GM18520 (cell line): ENCODE measurements at regions not wholly inside any gene's neighbourhood (a gene's known extent, or its start where the extent isn't known, plus 50 kb on each side); places are given as distances from the start of the nearest gene placed in this dataset.
"Not testable (repeated sequence)": the region's sequence is repeated elsewhere in the genome, so short reads cannot be mapped to it uniquely, and the experiment has no call there.

Experiments used
- ATAC-seq: cut with Tn5 transposase; IDR thresholded peaks from one replicate; pipeline ENCODE4 v1.9.1; 2021; ENCODE audit not compliant: unreplicated experiment

DNA sequence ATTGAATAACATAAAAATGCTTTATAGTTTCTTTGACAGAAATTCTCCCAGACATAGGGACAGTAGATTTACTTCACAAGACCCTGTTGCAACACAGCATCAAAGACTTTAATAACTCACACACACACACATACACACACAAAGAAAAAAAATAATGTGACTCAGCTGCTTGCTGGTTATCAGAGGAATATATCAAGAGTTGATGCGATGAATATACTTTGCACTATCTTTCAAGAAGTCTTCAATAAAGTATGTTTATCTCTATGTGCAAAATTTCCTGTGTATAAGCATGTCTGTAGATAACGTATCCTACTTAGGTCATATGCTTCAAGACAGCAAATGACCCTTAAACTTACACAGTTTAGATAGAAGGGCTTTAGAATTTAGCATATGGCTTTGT, 243.1 kb downstream of the ARL4A start:
- no peak for ATAC-seq

DNA sequence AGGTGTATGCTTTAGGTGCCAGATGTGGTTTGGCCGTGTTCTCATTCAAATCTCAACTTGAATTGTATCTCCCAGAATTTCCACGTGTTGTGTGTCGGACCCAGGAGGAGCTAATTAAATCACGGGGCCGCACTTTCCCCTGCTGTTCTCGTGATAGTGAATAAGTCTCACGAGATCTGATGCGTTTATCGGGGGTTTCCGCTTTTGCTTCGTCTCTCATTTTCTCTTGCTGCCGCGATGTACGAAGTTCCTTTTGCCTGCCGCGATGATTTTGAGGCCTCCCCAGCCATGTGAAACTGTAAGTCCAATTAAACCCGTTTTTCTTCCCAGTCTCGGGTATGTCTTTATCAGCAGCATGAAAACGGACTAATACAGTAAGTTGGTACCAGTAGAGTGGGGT, 244.0 kb downstream of the ARL4A start:
- ATAC-seq, result not testable (repeated sequence)

DNA sequence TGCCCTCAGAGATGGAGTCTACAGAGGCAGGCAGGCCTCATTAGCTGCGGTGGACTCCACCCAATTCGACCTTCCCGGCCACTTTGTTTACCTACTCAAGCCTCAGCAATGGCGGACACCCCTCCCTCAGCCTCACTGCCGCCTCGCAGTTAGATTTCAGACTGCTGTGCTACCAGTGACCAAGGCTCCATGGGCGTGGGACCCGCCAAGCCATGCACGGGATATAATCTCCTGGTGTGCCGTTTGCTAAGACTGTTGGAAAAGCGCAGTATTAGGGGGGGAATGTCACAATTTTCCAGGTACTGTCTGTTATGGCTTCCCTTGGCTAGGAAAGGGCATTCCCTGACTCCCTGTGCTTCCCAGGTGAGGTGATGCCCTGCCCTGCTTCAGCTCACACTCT, 252.3 kb downstream of the ARL4A start:
- no peak for ATAC-seq

DNA sequence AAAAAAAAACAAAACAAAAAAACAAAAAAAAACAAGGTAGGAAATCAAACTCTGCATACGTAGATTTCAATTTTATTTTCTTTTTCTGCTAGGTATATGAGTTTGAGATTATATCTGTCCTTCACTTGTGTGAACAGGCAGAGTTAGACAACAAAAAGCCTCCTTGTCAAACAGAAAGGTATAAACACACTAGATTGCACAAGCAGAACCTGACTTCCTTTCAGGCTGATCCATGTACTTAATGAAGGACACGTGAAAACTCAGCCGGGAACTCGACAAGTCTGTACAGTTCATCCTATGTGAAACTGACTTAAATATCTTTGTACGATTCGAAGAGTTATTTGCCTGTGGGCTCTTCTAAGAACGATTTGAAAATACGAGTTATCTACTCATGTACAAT, 254.1 kb downstream of the ARL4A start:
- ATAC-seq, result no peak

DNA sequence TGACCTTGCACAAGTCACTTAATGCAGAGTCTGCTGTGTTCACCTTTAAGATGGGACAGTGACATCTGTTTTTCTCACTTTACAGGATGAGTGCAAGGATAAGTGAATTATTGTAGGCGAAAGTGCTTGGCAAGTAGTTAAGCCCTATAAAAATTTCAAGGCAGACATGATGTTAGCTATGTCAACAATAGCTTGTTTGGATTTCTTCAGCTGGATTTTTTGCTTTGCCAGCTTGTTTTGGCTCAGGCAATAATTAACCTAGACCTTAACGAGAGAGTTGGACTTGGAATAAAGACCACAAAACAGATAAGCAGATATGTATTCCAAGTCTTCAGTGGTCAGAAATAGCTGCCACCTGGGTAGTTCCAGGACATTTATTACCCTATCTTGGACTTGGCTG, 255.2 kb downstream of the ARL4A start:
- ATAC-seq, result no peak

DNA sequence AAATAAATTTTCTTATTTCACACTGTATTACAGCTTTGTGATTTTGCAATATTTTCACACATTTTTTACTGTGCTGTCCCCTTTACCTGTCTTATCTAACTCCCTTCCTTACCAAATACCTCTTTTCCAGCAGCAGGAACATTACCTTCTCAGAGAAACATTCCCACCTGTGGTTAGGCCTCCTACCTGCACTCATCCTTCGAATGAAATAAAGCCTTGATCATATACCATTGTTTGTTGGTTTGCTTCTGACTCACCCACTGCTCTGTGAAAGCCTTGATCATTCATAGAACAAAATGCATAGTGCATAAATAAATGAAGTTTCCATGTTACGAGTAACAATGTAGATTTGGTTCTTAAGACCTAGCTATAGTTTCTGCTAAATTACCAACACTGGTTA, 256.3 kb downstream of the ARL4A start:
- no peak for ATAC-seq

DNA sequence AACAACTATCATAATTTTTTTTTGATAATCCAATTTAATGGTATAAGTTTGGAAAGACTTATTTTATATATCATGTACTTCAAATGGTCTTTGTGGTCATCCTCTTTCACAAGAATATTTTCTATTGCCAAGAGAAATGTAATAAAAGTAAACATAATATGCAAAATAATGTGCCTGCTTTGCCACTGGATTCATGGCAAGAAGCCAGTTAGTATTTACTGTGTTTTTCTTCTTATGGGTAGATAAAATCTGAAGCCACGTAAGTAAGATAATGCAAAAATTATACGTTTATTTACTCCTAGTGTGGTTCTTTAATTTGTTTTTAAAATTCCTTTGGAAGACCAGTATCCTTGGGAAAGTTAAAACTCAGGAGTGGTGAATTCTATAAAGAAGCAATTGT, 258.5 kb downstream of the ARL4A start:
- ATAC-seq, result no peak

DNA sequence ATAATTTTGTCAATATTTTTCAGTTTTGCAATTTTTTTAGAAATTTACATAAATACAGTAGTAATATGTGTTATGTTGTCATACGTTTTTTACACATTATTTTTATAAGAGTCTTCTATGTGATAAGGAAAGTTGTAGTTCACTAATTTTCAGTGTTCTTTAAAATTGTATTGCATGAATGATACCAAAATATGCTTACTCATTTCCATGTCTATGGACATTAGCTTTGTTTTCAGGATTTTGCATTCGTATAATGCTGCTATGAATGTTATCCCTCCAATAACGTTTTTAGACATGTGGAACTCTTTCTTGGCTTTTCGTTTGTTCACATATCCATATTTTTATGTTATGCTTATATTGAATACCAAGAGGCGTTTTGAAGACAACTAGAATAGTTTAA, 260.0 kb downstream of the ARL4A start:
- ATAC-seq, result no peak

DNA sequence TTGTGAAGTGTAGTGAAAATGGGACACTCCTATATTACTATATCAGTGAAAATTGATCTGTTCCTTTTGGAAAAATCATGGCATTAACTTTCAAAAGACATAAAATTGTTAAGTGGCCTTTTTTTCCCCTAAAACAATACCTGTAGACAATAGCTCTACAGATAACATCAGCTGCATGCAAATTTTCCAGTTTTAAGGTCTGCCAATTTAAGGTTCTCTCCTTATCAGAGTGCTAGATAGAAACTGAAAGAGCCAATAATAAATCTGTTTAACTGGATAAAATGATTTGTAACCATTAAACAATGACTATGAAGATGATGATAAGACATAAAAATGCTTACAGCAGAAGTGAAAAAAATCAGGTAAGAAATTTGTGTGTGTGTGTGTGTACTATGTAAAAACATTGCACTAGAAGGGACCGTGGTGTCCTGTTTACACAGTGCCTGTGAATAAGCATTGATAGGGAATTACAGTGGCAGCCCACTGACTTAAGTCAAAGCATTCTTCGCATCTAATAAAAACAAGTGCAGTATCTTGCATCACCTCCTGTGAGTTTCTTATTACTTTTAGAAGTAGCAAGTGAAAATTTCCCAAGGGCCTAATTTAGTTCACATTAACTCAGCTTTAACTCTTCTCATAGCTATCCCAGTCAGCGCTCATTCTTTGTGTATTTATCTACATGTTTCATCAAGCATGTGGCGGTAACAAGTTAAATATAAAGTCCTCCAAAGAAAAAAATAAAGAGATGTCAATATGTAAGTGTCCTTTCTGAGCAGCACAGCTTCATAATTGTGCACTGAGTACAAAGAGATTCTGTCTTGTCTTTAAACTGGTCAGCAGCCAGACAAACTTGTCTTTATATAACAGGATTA, 261.9 kb downstream of the ARL4A start:
- no peak for ATAC-seq

DNA sequence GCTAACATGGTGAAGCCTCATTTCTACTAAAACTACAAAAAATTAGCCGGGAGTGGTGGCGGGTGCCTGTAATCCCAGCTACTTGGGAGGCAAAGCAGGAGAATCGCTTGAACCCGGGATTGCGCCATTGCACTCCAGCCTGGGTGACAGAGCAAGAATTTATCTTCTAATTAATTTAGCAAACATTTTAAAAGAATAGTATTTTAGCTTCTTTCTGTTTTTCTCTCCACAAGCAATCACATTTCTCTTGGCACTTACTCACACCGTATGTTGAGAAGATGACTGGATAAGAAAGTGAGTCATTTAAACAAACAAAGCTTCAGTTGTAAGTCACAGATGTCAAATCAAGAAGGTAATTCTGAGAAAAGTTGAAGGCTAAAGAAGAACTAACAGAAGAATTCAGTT, 264.0 kb downstream of the ARL4A start:
- no peak for ATAC-seq

DNA sequence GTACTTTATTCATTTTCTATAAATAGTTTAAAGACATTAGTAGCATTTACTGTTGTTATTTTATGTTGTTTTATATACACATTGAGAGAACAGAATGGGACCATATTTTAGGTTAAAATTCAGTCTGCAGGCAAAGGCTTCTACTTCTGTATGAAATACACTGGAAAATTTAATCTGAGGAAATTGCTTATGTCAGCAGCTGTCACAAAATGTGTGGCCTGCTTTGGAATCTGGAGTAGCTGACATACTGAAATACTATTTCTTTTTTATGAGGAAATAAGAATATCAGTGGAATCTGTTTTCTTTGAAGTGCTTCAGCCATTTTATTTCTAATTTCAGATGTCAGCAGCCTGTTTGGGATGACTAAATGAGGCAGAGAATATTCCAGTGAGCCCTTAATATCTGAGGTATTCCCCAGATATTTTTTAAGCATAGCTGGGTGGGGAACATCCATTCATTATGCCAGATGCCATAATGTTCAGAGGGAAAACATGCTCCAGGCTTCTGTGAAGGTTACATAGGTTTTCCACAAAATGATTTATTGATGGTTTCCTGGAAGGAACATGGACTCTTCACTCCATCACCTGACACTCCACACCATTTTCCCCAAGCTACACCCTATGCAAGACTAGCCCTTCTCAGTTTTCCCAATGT, 267.1 kb downstream of the ARL4A start:
- ATAC-seq, result no peak

DNA sequence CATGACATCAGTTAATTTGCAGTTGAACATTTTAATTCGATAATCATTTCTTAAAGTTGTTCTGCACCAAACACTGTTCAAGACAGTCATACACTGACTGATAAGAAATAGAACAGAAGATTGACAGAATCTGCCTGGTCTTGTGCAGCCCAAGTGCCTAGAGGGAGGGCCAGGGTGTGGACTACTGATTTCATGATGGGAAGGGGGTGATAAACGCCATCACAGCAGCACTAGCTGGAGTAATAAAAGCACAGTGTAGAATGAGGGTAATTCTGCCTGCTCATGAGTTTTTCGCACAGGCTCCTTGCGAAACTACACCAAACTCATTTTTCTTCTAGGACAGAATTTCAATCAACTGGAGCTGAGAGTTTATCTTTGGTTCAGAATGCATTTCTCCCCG, 270.1 kb downstream of the ARL4A start:
- ATAC-seq, result no peak

DNA sequence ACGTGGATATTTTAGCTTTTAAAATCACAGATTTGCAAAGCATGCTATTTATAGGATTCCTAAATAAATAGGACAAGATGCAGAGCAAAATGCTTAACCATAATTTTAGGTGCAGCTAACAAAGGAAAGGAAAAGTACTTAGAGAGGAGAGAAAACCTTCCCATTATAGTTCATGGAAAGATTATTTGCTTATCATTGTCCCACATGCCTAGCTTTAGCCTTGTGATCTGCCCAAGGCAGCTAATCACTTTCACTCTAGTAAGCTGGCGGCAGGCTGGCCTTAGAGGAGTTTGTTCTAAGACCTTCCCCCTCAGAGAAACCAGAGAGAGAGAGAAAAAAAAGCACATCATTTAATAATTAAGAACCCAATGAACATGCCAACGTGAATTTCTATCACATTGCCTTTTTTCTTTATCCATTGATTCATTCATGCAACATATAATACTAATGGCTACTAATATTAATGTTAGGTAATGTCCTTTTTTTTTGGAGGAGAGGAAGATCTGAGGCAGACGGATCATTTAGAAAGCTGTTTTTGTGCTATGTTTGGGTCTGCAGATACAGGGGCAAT, 274.6 kb downstream of the ARL4A start:
- ATAC-seq, result no peak

DNA sequence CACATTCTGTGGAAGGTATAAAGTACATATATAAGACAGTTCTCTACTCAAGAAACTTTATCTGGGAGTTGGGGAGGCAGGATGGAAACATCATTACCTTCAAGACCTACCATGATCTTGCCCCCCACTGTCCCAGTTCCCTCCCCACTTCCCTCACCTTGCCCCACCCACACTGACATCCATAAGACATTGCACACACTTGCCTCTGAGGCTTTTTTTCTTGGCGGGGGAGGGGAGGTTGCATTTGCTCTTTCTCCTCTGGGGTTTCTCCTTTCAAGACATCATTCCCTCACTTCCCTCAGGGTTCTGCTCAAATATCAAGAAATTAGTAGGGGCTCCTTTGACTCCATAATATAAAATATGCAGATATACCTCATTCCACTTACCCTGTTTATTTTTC, 276.0 kb downstream of the ARL4A start:
- no peak for ATAC-seq

DNA sequence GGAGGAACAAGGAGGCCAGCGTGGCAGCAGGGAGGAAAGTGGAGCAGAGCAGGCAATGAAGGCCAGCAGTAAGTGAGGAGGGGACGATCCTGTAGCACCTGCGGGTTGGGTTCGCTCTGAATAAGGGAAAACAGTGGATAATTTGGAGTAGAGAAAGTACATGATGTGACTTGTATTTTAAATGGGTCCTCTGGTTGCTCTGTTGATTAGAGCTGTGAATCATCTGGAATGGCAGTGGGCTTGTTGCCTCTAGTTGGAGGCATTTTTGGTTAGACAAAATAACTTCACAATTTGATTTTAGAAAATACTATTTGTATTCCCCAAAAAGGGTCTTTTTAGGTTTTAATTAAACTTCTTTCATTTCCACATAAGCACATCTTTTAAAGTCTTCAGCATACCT, 277.4 kb downstream of the ARL4A start:
- no peak for ATAC-seq

DNA sequence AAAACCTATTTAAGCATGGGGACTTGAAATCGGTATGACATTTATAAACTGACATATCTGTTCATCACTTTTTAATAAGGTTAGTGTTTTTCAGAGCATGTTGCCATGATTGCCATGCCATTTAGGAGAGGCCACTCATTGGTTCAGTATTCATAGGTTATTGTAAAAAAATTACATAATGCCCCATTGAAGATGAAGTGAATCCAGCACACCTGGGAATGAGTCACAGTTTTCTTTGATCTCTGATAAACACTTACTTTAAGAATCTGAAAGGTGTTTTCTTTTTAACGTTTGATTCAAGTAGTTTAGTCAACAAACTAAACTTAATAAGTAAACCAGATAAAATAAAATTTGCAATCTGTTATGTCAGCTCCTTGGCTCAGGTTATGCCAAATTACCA, 278.3 kb downstream of the ARL4A start:
- no peak for ATAC-seq

DNA sequence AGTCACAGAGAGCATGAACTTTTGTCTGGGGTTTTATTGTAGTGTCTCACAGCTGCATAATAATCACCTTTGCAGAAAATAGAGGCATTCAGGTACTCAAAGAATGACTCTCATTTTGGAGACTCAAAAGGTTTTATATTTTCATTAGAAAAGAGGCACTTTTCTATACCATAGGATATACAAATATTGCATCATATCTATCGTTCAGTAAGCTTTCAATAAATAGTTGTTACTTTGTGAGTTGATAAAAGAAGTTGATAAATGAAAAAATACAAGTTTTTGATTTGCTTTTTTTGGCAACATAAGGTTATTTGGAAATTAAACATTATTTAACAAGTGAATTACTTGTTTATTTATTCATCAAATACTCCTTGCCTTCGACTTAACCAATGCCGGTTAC, 279.9 kb downstream of the ARL4A start:
- ATAC-seq, result no peak

DNA sequence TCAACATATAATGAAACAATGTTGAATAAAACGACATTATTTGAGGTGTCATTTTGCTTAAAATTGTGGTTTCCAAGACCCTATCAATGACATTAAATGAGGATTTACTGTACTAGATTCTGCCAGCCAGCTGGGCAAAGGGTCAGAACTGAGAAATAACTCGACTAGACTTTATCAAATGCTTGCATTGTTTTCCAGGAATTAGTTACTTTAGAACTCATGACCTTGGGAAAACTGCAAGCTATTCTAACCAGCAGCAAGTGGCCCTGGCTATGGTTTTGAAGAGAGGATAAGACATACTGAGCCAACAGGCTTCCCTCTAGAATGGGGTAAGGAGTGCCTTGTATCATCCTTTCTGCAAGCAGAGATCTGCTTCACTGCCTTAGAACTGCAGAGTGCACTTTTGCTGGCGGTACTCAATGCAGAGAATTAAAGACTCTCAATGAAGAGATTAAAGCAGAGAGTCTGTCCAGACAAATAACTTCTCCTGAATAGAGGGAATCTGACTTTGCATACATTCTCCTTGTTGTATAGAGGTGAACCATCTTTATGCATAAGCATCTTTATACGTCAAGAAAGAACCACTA, 281.5 kb downstream of the ARL4A start:
- no peak for ATAC-seq

DNA sequence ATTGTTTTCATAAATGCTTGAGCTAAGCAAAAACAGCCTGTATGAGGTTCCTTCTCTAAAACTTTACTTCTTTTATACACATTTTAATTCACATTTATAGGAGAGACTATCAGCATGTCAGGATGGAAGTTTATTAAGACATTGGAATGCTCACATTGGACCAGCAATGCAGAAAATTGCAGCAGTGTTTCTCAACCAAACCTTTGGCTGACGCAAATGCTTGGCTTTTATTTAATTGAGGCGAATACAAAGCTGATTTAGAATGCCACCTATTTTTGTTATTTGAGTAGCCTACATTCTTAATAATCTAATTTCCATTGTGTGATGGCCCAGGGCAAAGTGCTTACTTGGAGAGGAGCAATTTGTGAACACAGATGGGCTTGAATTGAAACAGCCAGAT, 283.2 kb downstream of the ARL4A start:
- no peak for ATAC-seq

DNA sequence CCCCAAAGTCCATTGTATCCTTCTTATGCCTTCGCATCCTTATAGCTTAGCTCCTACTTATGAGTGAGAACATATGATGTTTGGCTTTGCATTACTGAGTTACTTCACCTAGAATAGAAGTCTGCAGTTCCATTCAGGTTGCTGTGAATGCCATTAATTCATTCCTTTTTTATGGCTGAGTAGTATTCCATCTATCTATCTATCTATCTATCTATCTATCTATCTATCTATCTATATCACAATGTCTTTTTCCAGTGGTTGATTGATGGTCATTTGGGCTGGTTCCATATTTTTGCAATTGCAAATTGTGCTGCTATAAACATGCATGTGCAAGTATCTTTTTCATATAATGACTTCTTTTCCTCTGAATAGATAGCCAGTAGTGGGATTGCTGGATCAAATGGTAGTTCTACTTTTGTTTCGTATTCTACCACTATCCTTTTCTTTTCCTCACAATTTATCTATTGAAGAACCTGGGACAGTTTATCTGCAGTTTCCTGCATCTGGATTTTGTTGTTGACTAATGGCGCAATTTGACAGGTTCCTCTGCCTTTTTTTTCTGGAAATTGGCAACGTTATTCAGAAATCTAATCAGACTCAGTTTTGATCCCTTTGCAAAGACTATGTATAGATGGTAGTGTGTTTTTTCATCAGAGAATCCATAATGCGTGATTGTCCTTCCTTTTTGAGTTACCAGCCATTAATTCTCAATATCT, 287.2 kb downstream of the ARL4A start:
- no peak for ATAC-seq

DNA sequence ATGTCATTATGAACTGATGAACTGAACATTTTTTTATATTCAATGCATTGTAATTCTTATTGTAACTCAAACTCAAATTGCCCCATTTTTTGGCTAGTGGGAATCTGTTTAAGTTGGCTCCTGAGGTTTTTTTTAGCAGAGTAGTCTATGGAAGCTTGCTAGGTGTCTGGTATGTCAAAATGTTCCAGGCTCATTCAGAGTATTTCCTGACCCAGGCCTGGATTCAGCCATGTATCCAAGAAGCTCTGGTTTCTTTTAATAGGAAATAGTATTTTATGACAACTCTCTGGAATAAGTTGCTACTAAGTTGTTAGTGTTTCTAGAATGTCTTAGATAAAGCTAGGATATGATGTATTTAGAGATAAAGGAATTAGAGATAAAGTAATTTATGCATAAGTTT, 288.0 kb downstream of the ARL4A start:
- no peak for ATAC-seq
